ENCODE measurements at regions not wholly inside any gene's neighbourhood (a gene's known extent, or its start where the extent isn't known, plus 50 kb on each side); places are given as distances from the start of the nearest gene placed in this dataset.
A peak's percentile ranks its signal among the peaks of the same experiment; 100 is the strongest.

DNA sequence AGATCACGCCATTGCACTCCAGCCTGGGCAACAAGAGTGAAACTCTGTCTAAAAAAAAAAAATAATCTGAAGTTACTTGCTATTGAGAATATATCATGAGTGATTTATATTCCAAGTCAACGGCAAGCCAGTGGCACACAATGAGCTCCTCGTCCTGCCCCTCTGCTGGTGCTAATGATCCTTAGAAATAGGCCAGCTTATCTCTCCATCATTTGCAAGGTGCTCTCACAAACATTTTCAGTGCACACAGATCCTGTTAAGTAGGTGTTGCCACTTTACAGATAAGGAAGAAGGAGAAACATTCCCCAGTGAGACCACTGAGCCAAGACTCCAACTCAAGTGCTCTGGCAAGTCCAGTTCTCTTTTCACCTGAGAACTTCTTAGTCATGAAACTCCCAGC lies 91.3 kb upstream of the GPR45 start:
- in situ Hi-C loops (cut with MboI; ENCODE audit: low pct_unique_long_range_greater_than_20kb, low sequenced_read_pairs) = no loop called here

DNA sequence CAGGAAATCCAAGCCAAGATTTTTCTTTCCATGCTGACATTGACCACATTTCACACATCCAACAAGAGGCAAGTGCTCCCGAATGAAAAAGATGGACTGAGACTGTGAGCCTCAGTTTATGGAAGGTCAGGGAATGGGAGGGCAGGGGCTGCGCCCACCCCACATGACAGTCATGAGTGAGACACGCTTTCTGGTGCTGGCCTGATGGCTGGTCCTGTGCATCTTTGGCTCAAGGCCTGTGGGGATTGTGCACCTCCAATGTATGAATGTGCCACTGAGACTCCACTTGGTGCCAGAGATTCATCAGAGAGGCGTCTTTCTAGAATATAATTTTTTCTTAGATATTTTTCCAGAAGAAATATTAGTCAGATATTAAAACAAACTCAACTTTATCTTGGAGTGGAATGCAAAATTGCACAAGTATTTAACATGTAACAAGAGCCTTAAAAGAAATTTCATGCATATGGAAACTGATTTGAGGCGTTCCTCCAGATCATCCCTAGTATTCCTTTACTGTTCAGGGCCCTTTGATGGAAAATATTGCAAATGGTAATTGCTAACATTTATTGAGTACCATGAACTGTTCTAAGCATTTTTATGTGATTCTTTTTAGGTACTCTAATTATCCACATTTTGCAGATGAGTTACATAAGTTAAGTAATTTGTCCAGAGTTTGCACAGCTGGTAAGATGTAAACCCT lies 87.3 kb upstream of the GPR45 start:
- no peak for DNase-seq
- in situ Hi-C loops (cut with MboI; ENCODE audit: low pct_unique_long_range_greater_than_20kb, low sequenced_read_pairs) = no loop called here

More for the DNA sequence above, 91.3 kb upstream of the GPR45 start:
- no peak for DNase-seq

DNA sequence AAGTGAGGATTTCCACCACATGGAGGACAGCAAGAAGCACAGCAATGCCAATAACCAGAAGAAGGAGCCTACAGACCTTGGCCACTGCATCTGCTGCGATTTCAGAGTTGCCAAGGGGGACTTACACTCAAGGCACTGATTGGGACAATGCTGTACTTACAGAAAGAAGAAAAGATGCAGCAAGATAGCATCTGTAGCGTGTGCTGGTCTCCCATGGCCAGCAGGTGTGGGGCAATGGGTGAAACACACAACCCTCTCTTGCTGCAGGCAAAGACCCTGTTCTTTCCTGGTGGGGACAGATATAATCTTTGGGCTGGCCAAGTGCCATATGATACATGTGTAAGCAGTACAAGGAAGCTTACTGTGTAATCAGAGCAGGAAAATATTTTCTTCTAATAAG lies 85.4 kb upstream of the GPR45 start:
- in situ Hi-C loops (cut with MboI; ENCODE audit: low pct_unique_long_range_greater_than_20kb, low sequenced_read_pairs) = no loop called here
- DNase-seq = no peak

DNA sequence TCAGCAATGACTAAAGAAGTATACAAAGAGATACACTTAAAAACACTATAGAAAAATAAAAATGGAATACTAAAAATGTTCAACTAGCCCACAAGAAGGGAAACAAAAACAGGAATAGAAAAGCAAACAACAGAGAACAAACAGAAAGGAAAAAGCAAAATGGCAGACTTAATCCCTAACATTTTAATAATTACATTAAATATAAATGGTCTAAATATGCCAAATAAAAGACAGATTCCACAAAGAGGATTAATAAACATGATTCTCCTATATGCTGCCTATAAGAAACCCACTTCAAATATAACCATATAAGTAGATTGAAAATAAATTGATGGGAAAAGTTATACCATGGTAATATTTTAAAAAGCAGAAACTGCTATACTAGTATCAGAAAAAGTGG lies 83.5 kb upstream of the GPR45 start:
- in situ Hi-C loops (cut with MboI; ENCODE audit: low pct_unique_long_range_greater_than_20kb, low sequenced_read_pairs) = no loop called here
- no peak for DNase-seq

DNA sequence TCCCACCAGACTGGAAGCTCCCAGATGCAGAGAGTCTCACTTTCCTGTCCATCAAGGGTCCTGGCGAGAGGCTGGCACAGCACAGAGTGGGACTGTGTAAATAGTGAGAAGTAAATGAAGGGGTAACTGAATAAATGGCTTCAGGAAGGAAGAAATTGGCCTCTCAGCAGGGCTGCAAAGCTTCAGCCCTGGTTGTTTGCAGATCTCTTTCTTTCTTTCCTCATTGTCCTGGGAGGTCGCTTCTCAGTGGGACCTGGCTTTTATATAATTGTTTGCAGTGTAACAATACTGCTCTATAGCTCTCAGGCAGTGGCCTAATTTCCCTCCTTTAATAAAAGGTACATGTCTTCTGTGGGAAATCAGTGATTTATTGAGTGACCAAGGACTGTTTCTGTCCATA lies 74.9 kb upstream of the GPR45 start:
- DNase-seq = no peak
- in situ Hi-C loops (cut with MboI; ENCODE audit: low pct_unique_long_range_greater_than_20kb, low sequenced_read_pairs) = no loop called here

DNA sequence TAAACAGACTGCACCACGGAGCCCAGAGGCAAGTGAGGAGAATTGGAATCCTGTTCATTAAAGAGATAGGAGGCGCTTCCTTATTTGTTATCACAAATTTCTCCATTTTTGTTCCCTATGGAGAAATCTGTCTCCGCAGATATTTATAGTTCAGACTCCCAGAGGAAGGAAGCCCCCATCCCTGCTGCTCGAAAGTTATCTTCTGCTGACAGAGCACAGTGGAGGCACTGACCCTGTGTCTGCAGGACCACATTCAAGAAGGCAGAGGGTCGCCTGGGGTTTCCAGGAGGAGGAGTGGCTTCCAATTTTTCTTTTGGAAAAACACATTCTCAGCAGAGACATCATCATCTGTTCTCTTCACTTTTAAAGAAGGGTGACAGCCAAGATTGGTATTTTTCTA lies 73.0 kb upstream of the GPR45 start:
- in situ Hi-C loops (cut with MboI; ENCODE audit: low pct_unique_long_range_greater_than_20kb, low sequenced_read_pairs) = no loop called here

DNA sequence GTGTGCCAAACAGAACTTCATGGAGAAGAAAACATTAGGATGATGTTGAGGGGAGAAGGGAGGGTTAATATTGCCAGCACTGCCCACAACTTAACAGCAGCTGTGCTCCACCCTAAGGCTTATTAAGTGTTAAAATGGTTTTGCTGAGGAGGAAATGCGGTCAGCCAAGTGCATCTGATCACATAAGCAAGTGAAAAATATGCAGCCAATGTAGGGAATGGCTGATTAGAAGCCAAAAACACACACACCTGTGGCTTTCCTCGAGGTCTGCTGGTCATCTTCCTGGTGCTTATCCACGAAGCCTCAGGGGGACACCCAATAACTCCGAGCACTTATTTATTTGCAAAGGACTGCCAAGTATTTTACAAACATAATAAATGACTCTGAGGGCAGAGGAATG lies 66.3 kb upstream of the GPR45 start:
- in situ Hi-C loops (cut with MboI; ENCODE audit: low pct_unique_long_range_greater_than_20kb, low sequenced_read_pairs) = no loop called here
- no peak for DNase-seq

More for the DNA sequence above, 73.0 kb upstream of the GPR45 start:
- no peak for DNase-seq

DNA sequence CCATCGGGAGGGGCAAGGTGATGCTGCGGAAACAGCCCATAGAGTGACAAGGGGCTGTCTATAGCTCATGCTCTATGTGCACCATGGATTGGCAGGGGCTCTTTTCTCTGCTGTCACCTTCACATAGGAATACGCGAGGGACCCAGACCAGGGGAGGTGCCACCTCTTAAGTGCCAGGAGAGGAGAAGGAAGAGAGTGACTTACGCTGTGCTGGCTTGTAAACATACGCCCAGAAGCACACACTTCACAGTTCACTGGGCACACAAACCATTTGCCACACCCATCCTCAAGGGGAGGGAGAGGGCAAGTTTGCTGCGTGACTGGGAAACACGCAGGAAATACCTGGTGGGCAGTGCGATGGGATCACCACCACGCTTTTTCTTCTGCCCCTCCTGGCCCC lies 65.1 kb upstream of the GPR45 start:
- no peak for DNase-seq
- in situ Hi-C loops (cut with MboI; ENCODE audit: low pct_unique_long_range_greater_than_20kb, low sequenced_read_pairs) = no loop called here

DNA sequence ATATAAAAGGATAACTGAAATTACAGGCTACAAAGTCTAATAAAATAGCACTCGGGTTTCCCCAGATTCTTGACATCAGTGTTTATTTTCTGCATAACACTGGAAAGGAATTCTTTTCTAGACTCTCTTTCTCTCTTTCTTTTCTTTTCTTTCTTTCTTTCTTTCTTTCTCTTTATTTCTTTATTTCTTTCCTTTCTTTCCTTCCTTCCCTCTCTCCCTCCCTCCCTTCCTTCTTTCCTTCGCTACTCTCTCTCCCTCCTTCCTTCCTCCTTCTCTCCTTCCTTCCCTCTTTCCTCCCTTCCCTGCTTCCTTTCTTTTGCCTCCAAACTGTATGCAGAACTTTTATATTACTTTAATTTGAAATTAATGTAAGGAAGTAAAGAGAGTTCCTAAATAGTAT lies 64.5 kb upstream of the GPR45 start:
- in situ Hi-C loops (cut with MboI; ENCODE audit: low pct_unique_long_range_greater_than_20kb, low sequenced_read_pairs) = no loop called here
- no peak for DNase-seq

DNA sequence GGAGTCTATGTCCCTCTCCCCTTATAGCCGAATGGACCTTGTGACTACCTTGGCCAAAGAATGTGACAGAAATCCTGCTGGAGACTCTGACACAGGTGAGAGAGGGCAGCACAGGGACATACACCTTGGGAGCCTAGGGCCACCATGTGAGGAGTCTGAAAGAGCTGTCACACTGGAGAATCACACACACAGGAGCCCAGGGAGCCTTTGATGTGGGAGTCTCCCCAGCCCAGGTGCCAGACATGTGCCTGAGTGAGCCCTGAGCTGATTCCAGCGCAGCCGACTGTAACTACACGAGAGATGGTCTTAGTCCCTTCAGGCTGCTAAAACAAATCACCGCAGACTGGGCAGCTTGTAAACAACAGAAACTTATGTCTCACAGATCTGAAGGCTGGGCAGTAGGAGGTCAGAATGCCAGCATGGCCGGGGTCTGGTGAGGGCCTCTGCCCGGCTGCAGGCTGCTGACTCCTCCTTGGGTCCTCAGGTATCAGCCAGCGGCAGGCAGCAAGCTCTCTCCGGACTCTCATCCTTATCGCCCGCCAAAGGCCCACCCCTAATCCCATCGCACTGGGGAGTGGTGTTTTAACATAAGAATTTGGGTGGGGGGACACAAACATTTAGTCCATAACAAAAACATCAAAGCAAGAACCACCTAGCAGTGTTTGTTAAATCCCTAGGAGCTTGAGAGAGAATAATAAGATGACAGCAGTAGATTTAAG lies 63.8 kb upstream of the GPR45 start:
- DNase-seq = no peak
- in situ Hi-C loops (cut with MboI; ENCODE audit: low pct_unique_long_range_greater_than_20kb, low sequenced_read_pairs) = no loop called here

DNA sequence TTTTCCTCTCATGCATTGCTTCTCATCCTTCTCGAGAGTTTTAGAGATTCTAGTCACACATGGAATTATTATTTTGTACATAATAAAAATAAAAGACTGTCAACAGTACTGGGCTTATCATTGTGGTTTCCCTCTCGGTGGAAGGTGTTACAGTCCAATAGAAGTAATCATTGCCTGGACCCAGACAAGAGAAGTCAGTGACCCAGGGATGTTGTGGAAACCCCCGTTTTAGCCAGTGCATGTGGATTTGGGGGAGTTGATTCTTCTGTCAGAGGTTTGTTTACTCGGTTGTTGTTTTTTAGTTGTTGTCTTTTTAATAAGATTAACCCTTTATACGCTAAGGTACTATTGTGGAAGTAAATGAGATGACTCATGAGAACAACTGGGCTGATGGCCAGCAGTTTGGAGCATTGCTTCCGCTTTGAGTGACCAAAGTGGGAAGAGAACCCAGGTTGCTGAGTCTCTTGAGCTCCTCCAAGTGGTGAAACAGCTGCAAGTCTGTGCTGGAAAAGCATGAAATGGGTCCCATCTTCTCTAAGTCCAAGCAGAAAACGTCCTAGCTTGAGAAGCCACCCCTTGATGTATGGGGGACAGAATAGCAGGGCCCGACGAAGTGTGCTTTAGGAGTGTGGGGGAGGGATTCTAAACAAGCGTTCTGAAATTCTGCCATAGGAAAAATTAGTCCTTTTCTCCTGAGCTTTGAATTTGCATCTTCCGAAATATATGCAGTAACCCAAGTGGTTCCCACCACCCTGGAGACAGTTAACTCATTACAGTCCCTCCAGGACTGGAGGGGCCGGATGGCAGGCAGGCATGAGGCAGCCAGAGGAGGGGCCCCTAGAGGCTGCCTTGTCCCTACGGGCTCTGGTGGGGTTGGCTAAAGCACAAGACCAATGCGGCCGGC lies 61.8 kb upstream of the GPR45 start:
- in situ Hi-C loops (cut with MboI; ENCODE audit: low pct_unique_long_range_greater_than_20kb, low sequenced_read_pairs) = no loop called here
- DNase-seq = peak; percentile 37

DNA sequence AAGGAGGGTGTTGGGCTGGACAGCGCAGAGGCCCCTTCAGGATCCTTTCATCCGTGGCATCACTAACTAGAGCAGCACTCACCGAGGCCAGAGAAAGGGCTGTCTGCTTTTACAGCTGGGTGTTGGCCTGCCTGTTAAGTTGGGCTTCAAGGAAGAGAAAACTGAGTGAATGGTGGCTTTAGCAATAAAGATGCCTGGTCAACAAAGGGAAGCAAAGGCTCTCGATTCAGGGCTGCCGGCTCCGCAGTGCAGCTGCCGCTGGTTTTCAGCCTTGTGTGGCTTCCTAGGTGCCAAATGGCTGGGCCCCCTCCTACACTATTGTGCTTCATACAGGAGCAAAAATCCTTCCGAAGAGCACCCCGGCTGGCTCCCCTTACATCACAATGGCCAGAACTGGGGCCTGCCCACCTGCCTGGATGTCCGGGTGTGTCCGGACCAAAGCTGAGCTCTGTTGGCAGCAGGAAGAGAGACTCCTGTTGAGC lies 61.0 kb upstream of the GPR45 start:
- in situ Hi-C loops (cut with MboI; ENCODE audit: low pct_unique_long_range_greater_than_20kb, low sequenced_read_pairs) = no loop called here
- DNase-seq = no peak

DNA sequence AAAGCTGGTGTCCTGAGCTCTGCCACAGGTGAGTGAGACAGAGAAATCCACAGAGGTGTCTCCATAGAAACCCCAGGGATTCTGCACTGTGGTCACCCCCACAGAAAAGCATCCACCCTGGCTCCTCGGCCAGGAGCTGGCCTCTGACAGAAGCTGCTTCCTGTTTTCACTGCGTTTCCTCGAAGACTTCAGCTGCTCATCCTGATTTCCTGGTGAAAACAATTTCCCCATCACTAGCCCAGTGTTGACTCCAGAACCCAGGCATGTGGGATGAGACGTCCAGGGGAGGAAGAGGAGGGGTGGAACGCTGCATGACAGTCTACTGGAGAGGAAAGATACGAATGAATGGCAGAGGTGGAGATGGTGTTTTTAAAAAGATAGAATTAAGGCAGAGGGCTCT lies 60.3 kb upstream of the GPR45 start:
- in situ Hi-C loops (cut with MboI; ENCODE audit: low pct_unique_long_range_greater_than_20kb, low sequenced_read_pairs) = no loop called here
- DNase-seq = no peak

DNA sequence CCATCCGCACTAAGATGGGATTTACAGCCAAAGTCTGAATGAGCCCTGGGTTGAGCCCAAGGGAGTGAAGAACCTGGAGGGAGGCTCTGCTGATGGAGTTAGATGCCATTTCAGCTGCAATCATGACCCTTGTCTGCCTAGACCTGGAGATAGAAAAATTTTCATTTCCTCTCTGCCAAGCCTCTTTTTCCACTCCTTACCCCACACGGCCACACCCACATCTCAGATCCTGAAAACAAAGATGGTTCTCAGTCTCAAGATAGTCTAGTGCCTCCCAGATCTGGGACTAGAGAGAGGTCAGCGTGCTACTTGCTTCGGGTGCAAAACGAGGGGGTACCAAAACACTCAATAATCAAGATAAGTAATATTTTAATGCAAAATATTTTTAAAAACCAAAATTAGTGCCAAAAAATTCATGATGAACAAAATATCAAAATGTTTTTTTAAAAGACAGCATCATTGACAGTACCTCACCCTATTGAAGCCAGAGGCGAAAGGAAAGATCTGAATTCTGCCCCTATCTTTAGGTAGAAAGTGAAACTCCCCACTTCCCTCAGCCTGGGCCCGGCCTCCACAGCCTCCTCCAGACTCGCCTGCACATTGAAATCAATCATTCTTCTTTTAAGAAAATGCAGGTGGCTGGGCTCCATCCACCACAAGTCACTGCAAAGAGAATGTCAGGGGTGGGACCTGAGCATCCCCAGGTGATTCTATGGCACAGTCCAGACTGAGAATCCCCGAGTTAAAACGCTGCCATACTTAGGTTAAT lies 57.8 kb upstream of the GPR45 start:
- DNase-seq = no peak
- in situ Hi-C loops (cut with MboI; ENCODE audit: low pct_unique_long_range_greater_than_20kb, low sequenced_read_pairs) = no loop called here

DNA sequence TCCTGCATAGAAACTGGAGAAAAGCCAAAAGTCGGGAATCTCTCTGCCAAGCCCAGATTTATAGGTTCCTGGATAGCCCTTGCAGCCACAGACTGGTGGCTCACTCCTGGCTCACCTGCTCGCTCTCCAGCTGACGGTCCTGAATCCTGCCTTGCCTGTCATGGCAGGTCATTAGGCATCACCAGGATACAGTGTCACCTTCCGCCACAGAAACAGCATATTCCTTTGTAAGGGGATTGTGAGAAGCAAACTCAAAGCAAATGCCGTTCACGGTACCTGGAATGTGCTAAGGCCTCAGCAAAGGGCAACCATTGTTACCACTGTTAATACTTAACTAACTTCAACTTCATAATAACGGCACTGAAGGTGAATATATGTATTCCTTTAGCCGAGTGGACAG lies 57.1 kb upstream of the GPR45 start:
- no peak for DNase-seq
- in situ Hi-C loops (cut with MboI; ENCODE audit: low pct_unique_long_range_greater_than_20kb, low sequenced_read_pairs) = no loop called here

DNA sequence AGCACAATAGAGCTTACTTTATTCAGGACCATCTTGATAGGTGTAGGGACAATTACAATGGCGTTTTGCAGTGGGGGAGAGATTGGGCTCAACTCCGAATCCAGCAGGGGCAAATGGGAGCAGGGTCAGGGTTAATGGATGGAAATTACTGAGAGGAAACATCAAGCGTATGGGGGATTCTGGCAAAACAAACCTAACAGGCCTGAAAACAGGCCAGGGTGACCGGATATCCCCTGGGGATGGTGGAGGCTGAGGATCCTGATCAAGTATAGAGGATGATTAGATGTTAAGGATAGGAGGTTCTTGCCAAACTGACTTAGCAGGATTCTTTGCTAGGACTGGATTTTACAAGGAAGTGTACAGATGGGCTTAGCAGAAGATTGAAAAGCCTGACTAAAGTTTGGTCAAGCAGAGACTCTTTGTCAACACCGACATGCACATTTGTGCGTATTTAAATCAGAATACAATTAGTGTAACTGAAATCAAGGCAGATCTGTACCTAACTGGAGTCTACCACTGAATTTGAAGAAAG lies 54.5 kb upstream of the GPR45 start:
- DNase-seq = no peak
- in situ Hi-C loops (cut with MboI; ENCODE audit: low pct_unique_long_range_greater_than_20kb, low sequenced_read_pairs) = no loop called here

DNA sequence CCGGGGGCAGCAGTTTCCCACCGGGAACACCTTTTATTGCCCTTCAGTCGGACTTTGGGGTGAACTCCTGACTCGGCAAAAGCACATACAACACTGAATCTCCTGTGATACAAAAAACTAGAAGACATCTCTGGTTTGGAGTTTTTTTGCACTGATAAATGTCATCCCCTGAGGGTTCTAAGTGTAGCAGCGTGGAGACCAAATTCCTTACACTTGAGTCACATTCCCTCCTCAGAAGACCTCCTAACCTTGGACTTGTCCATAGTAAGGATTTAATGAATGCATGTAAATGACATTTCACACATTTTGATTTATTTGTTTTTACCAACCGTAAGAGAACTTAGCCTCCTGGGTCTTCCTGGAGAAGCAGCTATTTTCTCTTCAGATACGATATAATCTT lies 54.0 kb upstream of the GPR45 start:
- in situ Hi-C loops (cut with MboI; ENCODE audit: low pct_unique_long_range_greater_than_20kb, low sequenced_read_pairs) = no loop called here
- DNase-seq = no peak

DNA sequence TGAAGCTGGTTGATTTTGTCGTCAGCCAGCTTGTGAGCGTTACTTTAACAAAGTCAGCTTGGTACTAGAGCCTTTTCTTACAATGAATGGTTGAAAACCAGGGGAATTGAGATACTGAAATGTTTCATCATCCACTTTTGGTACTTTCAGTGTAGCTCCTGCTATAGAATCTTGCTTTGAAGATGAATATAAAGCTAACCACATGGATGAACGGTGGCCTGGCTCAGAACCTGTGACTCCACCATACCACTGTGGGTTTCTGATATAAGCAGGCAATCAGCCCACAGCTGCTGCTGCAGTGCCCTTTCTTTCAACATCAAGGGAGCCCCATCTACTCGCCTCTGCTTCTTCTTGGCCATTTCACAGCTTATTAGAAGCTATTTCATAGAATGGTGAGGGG lies 53.2 kb upstream of the GPR45 start:
- no peak for DNase-seq
- in situ Hi-C loops (cut with MboI; ENCODE audit: low pct_unique_long_range_greater_than_20kb, low sequenced_read_pairs) = no loop called here
